HT1080 (cell line): ENCODE measurements at regions not wholly inside any gene's neighbourhood (a gene's known extent, or its start where the extent isn't known, plus 50 kb on each side); places are given as distances from the start of the nearest gene placed in this dataset. TPM values are rescaled to one million over a fixed set of nuclear protein-coding genes. Genes with fewer than 3 reads are reported as not detected.

Source experiments
- DNase-seq: peaks from one replicate; pipeline ENCODE4 v3.0.0-alpha.2; 2015; ENCODE audit warnings: low read depth
- small RNA-seq: library from RNA; depleted of rRNA; stranded (forward); fragments of <200 nt; gene quantifications from one replicate; pipeline ENCODE3, GENCODE V24; 2014

GRCh38 chr13:74205313-74205690 is 71.1 kb upstream of the KLF12 start:
- no peak for DNase-seq

- peak; percentile 26 for DNase-seq
Observed at GRCh38 chr13:74204602-74205312, 70.6 kb upstream of the KLF12 start.

- peak; percentile 31 for DNase-seq
Observed at GRCh38 chr13:74203576-74203975, 69.4 kb upstream of the KLF12 start.

GRCh38 chr13:74202129-74202813 is 68.1 kb upstream of the KLF12 start:
- no peak for DNase-seq

GRCh38 chr13:74201530-74201929 is 67.3 kb upstream of the KLF12 start:
- no peak for DNase-seq

GRCh38 chr13:74200081-74200480 is 65.9 kb upstream of the KLF12 start:
- peak; percentile 19 for DNase-seq

- no peak for DNase-seq
Observed at GRCh38 chr13:74197677-74198429, 63.6 kb upstream of the KLF12 start.

- DNase-seq, result no peak
Observed at GRCh38 chr13:74194846-74195245, 60.6 kb upstream of the KLF12 start.

GRCh38 chr13:74193391-74193790 is 59.2 kb upstream of the KLF12 start:
- DNase-seq, result no peak

GRCh38 chr13:74191410-74191809 is 57.2 kb upstream of the KLF12 start:
- peak; percentile 30 for DNase-seq

- DNase-seq, result peak; percentile 54
Observed at GRCh38 chr13:74190999-74191398, 56.8 kb upstream of the KLF12 start.

GRCh38 chr13:74187564-74187963 is 53.4 kb upstream of the KLF12 start:
- peak; percentile 84 for DNase-seq

- no peak for DNase-seq
Observed at GRCh38 chr13:74184283-74184682, 50.1 kb upstream of the KLF12 start.

Small RNA genes in the stretch of these regions (small RNA-seq; reads per million reads assigned to genes)
- not detected for gene RNU6-38P
- gene RNY1P5, result not detected
